H1 (cell line): ENCODE measurements at regions not wholly inside any gene's neighbourhood (a gene's known extent, or its start where the extent isn't known, plus 50 kb on each side); places are given as distances from the start of the nearest gene placed in this dataset.

Experiments used
- CTCF ChIA-PET: fragments of 300-600 bp; sonication (Branson Sonifier 250); formaldehyde crosslinking; loops from one replicate; lab custom pipeline; 2021; ENCODE audit not compliant: partially characterized antibody; lab: Charles Lee
- POLR2A ChIA-PET: fragments of 300-600 bp; sonication (Branson Sonifier 250); formaldehyde crosslinking; loops from one replicate; lab custom pipeline; 2021; ENCODE audit warnings: inconsistent platforms; ENCODE audit not compliant: partially characterized antibody; lab: Charles Lee
- DNase-seq, 2 experiments: peaks; one replicate each; pipeline versions ENCODE4 v3.0.0 to v3.0.0-alpha.2; 2010 to 2022; ENCODE audit warnings: low spot score in 2 of 2, low read depth in 1 of 2, mixed read lengths in 1 of 2
- FAIRE-seq: peaks from 2 replicates; lab custom pipeline; 2011; peaks lifted over from hg19 to GRCh38; lab: Jason Lieb, UNC
- H2AFZ ChIP-seq: 2 replicates; pipeline ENCODE4 v1.8.1; 2012; ENCODE audit warnings: low read length, inconsistent platforms
- H2AK5ac ChIP-seq: 2 replicates; pipeline ENCODE4 v1.6.1; 2013; ENCODE audit warnings: low read depth, low read length
- H2BK120ac ChIP-seq: replicated peaks from 2 replicates; pipeline ENCODE3; 2013; ENCODE audit warnings: low read depth, low read length, inconsistent platforms
- H2BK12ac ChIP-seq: 2 replicates; pipeline ENCODE4 v1.6.1; 2013; ENCODE audit warnings: low read depth, low read length
- H2BK15ac ChIP-seq: 2 replicates; pipeline ENCODE4 v1.6.1; 2013; ENCODE audit warnings: low read length
- H2BK20ac ChIP-seq: 2 replicates; pipeline ENCODE4 v1.6.1; 2013; ENCODE audit warnings: low read length
- H2BK5ac ChIP-seq: 2 replicates; pipeline ENCODE4 v1.6.1; 2013; ENCODE audit warnings: low read depth, low read length
- H3K14ac ChIP-seq: 2 replicates; pipeline ENCODE4 v1.6.1; 2013; ENCODE audit warnings: inconsistent platforms; ENCODE audit not compliant: insufficient read length
- H3K18ac ChIP-seq: 2 replicates; pipeline ENCODE4 v1.6.1; 2013; ENCODE audit warnings: low read length; ENCODE audit errors: extremely low read depth
- H3K23ac ChIP-seq: 2 replicates; pipeline ENCODE4 v1.6.1; 2013; ENCODE audit warnings: inconsistent platforms; ENCODE audit not compliant: insufficient read length
- H3K23me2 ChIP-seq: 2 replicates; pipeline ENCODE4 v1.6.1; 2013; ENCODE audit warnings: low read depth, low read length
- H3K27ac ChIP-seq: 2 replicates; pipeline ENCODE4 v1.6.1; 2011; ENCODE audit warnings: low read depth, low read length, inconsistent platforms
- H3K27me3 ChIP-seq, 4 experiments: replicated peaks in 1 of 4; 1 replicate in 1 of 4; 2 replicates in 3 of 4; pipeline versions ENCODE4 v1.6.1 to v1.8.1; 2011 to 2013; ENCODE audit warnings: low read length in 3 of 4, mild to moderate bottlenecking in 3 of 4, inconsistent platforms in 2 of 4, mixed read lengths in 2 of 4, moderate library complexity in 1 of 4; ENCODE audit not compliant: control insufficient read depth in 3 of 4, insufficient read depth in 3 of 4; ENCODE audit errors: extremely low read depth in 1 of 4
- H3K36me3 ChIP-seq, 4 experiments: 2 replicates each; pipeline versions ENCODE4 v1.6.1 to v1.8.1; 2011 to 2013; ENCODE audit warnings: mild to moderate bottlenecking in 4 of 4, low read length in 3 of 4, moderate library complexity in 2 of 4, control low read depth in 1 of 4, inconsistent platforms in 1 of 4; ENCODE audit not compliant: insufficient read depth in 4 of 4, control insufficient read depth in 2 of 4
- H3K4ac ChIP-seq: replicated peaks from 2 replicates; pipeline ENCODE3; 2013; ENCODE audit warnings: low read length, low read depth, mixed read lengths, inconsistent platforms; ENCODE audit not compliant: insufficient read length
- H3K4me1 ChIP-seq, 4 experiments: replicated peaks in 1 of 4; 1 replicate in 1 of 4; 2 replicates in 3 of 4; pipeline versions ENCODE4 v1.6.1 to v1.8.1; 2011 to 2013; ENCODE audit warnings: low read length in 3 of 4, inconsistent platforms in 2 of 4, mixed read lengths in 1 of 4; ENCODE audit not compliant: insufficient read depth in 4 of 4, control insufficient read depth in 3 of 4
- H3K4me2 ChIP-seq, 2 experiments: 2 replicates each; pipeline versions ENCODE4 v1.6.1 to v1.8.1; 2011 to 2013; ENCODE audit warnings: low read depth in 2 of 2, low read length in 2 of 2, control low read depth in 1 of 2, inconsistent platforms in 1 of 2, mild to moderate bottlenecking in 1 of 2; ENCODE audit not compliant: insufficient read depth in 1 of 2
- H3K4me3 ChIP-seq, 4 experiments: fragments of 200-600, 300-600 bp in 1 of 4; sonication (generic), shearing (Covaris generic), sonication (Bioruptor Twin) in 1 of 4; 2 replicates each; pipeline versions ENCODE4 v1.5.1 to v1.8.1; 2011 to 2016; ENCODE audit warnings: low read length in 4 of 4, low read depth in 3 of 4, control low read depth in 2 of 4, inconsistent platforms in 2 of 4, mild to moderate bottlenecking in 2 of 4, mixed read lengths in 1 of 4, moderate library complexity in 1 of 4; ENCODE audit not compliant: insufficient read depth in 2 of 4; ENCODE audit errors: extremely low read depth in 1 of 4
- H3K56ac ChIP-seq: replicated peaks from 2 replicates; pipeline ENCODE3; 2013; ENCODE audit warnings: low read depth, mild to moderate bottlenecking, mixed read lengths, low read length, inconsistent platforms; ENCODE audit not compliant: insufficient read length
- H3K79me1 ChIP-seq: 2 replicates; pipeline ENCODE4 v1.6.1; 2013; ENCODE audit warnings: low read depth, low read length, control low read depth
- H3K79me2 ChIP-seq, 2 experiments: 2 replicates each; pipeline versions ENCODE4 v1.6.1 to v1.8.1; 2012 to 2013; ENCODE audit warnings: low read length in 2 of 2, mild to moderate bottlenecking in 2 of 2, inconsistent platforms in 1 of 2; ENCODE audit not compliant: insufficient read depth in 2 of 2, control insufficient read depth in 1 of 2
- H3K9ac ChIP-seq, 4 experiments: replicated peaks in 1 of 4; 1 replicate in 1 of 4; 2 replicates in 3 of 4; pipeline versions ENCODE4 v1.6.1 to v1.8.1; 2011 to 2013; ENCODE audit warnings: low read depth in 3 of 4, low read length in 3 of 4, control low read depth in 2 of 4, mild to moderate bottlenecking in 2 of 4, moderate library complexity in 2 of 4, inconsistent platforms in 1 of 4; ENCODE audit errors: extremely low read depth in 1 of 4
- H3K9me3 ChIP-seq, 2 experiments: 2 replicates each; pipeline versions ENCODE4 v1.6.1 to v1.8.1; 2012 to 2013; ENCODE audit warnings: mild to moderate bottlenecking in 2 of 2, moderate library complexity in 2 of 2, control low read depth in 1 of 2, inconsistent platforms in 1 of 2, low read depth in 1 of 2, low read length in 1 of 2, mixed read lengths in 1 of 2; ENCODE audit not compliant: insufficient read depth in 2 of 2
- H4K20me1 ChIP-seq, 2 experiments: replicated peaks in 1 of 2; 2 replicates each; pipeline versions ENCODE3 to v1.8.1; 2011 to 2013; ENCODE audit warnings: inconsistent platforms in 2 of 2, low read length in 2 of 2, mild to moderate bottlenecking in 1 of 2; ENCODE audit not compliant: insufficient read depth in 2 of 2, control insufficient read depth in 1 of 2
- H4K5ac ChIP-seq: 2 replicates; pipeline ENCODE4 v1.6.1; 2013; ENCODE audit warnings: low read length, low read depth, mixed read lengths, inconsistent platforms; ENCODE audit not compliant: insufficient read length
- H4K8ac ChIP-seq: 2 replicates; pipeline ENCODE4 v1.8.0; 2013; ENCODE audit warnings: mild to moderate bottlenecking, moderate library complexity, low read length, inconsistent platforms; ENCODE audit not compliant: insufficient read depth; ENCODE audit errors: extremely low read depth
- H4K91ac ChIP-seq: replicated peaks from 2 replicates; pipeline ENCODE3; 2013; ENCODE audit warnings: low read length, mixed read lengths, inconsistent platforms; ENCODE audit not compliant: insufficient read length
- JUN ChIP-seq: IDR thresholded peaks from 2 replicates; pipeline ENCODE4 v1.6.1; 2011; ENCODE audit warnings: low read depth, mild to moderate bottlenecking, improper control_type of control experiment, low read length
- SIX5 ChIP-seq: IDR thresholded peaks from 2 replicates; pipeline ENCODE4 v1.6.1; 2011; ENCODE audit warnings: mild to moderate bottlenecking, low read depth, low read length
- TCF12 ChIP-seq: IDR thresholded peaks from 2 replicates; pipeline ENCODE4 v1.6.1; 2011; ENCODE audit warnings: low read depth, mild to moderate bottlenecking, low read length
- WGBS, 2 experiments: shearing (Covaris generic) in 1 of 2; methylation state at CpG; one replicate each; pipeline versions ENCODE4 v1.1.6 to v1.1.7; 2013 to 2015; ENCODE audit warnings: low lambda C conversion rate in 2 of 2, mixed read lengths in 2 of 2, inconsistent platforms in 1 of 2, low coverage in 1 of 2, missing lambda C conversion rate in 1 of 2; ENCODE audit not compliant: insufficient replicate concordance in 2 of 2, insufficient coverage in 1 of 2, insufficient read length in 1 of 2; ENCODE audit errors: extremely low coverage in 1 of 2, missing lambda C conversion rate in 1 of 2; 5-methylcytosine and 5-hydroxymethylcytosine counted together

- H3K4me1 ChIP-seq = peaks cover 0 to 12% (median 9%) of the 10 kb centered on the region in 4 experiments; a peak in 3 of 7 replicates
- DNase-seq (no peak), FAIRE-seq (no peak)
- no peaks in the 10 kb centered on the region for H3K79me1 ChIP-seq
- no peak overlapping the region for H3K27ac ChIP-seq
- no peak overlapping the region for H4K8ac ChIP-seq
- H2BK12ac ChIP-seq = no peak overlapping the region
- ChIA-PET POLR2A (no interaction called here), CTCF (no interaction called here)
- no peaks in the 10 kb centered on the region for H3K9me3 ChIP-seq
- H3K79me2 ChIP-seq = no peaks in the 10 kb centered on the region
- no peak for TF ChIP-seq JUN
- TF ChIP-seq TCF12 = no peak
- TF ChIP-seq SIX5 = no peak
- H3K4me2 ChIP-seq = no peak overlapping the region
- H3K23ac ChIP-seq = no peak overlapping the region
- no peak overlapping the region for H2BK5ac ChIP-seq
- H3K18ac ChIP-seq = no peak overlapping the region
- H2AFZ ChIP-seq = no peak overlapping the region
- H3K4me3 ChIP-seq = no peak overlapping the region
- H2BK20ac ChIP-seq = no peak overlapping the region
- 85% methylated on average over 2 of the region's 2 CpGs; no CpG with 5 or more reads in 1 of the 2 experiments for WGBS, 2 experiments
- no peak overlapping the region for H3K56ac ChIP-seq
- H3K23me2 ChIP-seq = no peaks in the 10 kb centered on the region; the same call in 1 of the 2 replicates
- no peak overlapping the region for H4K5ac ChIP-seq
- no peaks in the 10 kb centered on the region for H3K36me3 ChIP-seq
- no peaks in the 10 kb centered on the region for H4K20me1 ChIP-seq
- H2BK120ac ChIP-seq = no peak overlapping the region
- no peak overlapping the region for H2BK15ac ChIP-seq
- H3K4ac ChIP-seq = no peak overlapping the region
- no peak overlapping the region for H4K91ac ChIP-seq
- no peak overlapping the region for H3K9ac ChIP-seq
- H2AK5ac ChIP-seq = no peak overlapping the region
- no peak overlapping the region for H3K14ac ChIP-seq
- H3K27me3 ChIP-seq = no peaks in the 10 kb centered on the region; a peak in 2 of 7 replicates
These were observed 116.6 kb upstream of the CNTNAP5 start for GRCh38 chr2:123908522-123908921.
